Activated CD8-positive, alpha-beta T cell treated with anti-CD3 and anti-CD28 coated beads for 36 hours (primary cell): ENCODE measurements at regions not wholly inside any gene's neighbourhood (a gene's known extent, or its start where the extent isn't known, plus 50 kb on each side); places are given as distances from the start of the nearest gene placed in this dataset.

Experiments used
- ATAC-seq: fragments of 200-7000 bp; cut with Tn5 transposase; one replicate; pipeline ENCODE4 v1.10.0; 2021; ENCODE audit warnings: mild to moderate bottlenecking, moderate library complexity
- CTCF ChIA-PET: fragments of 350-600 bp; sonication (Branson Sonifier 250); formaldehyde crosslinking; loops from one replicate; lab custom pipeline; 2021; ENCODE audit warnings: antibody characterized with exemption; lab: Charles Lee
- POLR2A ChIA-PET: fragments of 350-600 bp; sonication (Branson Sonifier 250); formaldehyde crosslinking; loops from one replicate; lab custom pipeline; 2021; ENCODE audit warnings: antibody characterized with exemption; lab: Charles Lee
- DNase-seq: peaks from one replicate; pipeline ENCODE4 v3.0.0-alpha.2; 2020
- H3K27ac Mint-ChIP-seq: one replicate; pipeline ENCODE4 v1.8.0; 2021; ENCODE audit warnings: mild to moderate bottlenecking, mixed read lengths
- H3K27me3 Mint-ChIP-seq: one replicate; pipeline ENCODE4 v1.8.0; 2021; ENCODE audit warnings: mixed read lengths
- H3K36me3 Mint-ChIP-seq: one replicate; pipeline ENCODE4 v1.8.0; 2021; ENCODE audit warnings: low read depth, mixed read lengths
- H3K4me1 Mint-ChIP-seq: one replicate; pipeline ENCODE4 v1.8.0; 2021; ENCODE audit warnings: low read depth, mixed read lengths
- H3K4me3 Mint-ChIP-seq: one replicate; pipeline ENCODE4 v1.8.0; 2021; ENCODE audit warnings: mild to moderate bottlenecking, moderate library complexity, mixed read lengths
- H3K9me3 Mint-ChIP-seq: one replicate; pipeline ENCODE4 v1.8.0; 2021; ENCODE audit warnings: mixed read lengths
- CTCF ChIP-seq: fragments of 200-600 bp; IDR thresholded peaks from one replicate; pipeline ENCODE4 v1.8.0; 2022; ENCODE audit warnings: antibody characterized with exemption, mild to moderate bottlenecking
- intact Hi-C: fragments of 100-400 bp; cut with micrococcal nuclease; formaldehyde crosslinking; loops from one replicate; pipeline ENCODE4 v1.10.0; 2022

GRCh38 chr12:3375326-3375725 is 115.7 kb upstream of the PRMT8 start:
- Mint-ChIP-seq H3K4me3 (no peak overlapping the region), H3K27ac (no peak overlapping the region), H3K36me3 (no peaks in the 10 kb centered on the region), H3K27me3 (peaks cover 6% of the 10 kb centered on the region), H3K9me3 (no peaks in the 10 kb centered on the region), H3K4me1 (no peaks in the 10 kb centered on the region)
- intact Hi-C loops = no loop called here
- ATAC-seq (no peak), DNase-seq (no peak)
- TF ChIP-seq CTCF = no peak
- POLR2A ChIA-PET = no interaction called here
- CTCF ChIA-PET = no interaction called here

- ChIA-PET CTCF (interaction anchor here (0.9 kb wide), 1 partner anchor 77 kb away, joined by 3 read pairs; no protein-coding TSS in a partner anchor), POLR2A (no interaction called here)
- no peak overlapping the region for H3K4me3 Mint-ChIP-seq
- ATAC-seq (no peak), DNase-seq (no peak)
- H3K9me3 Mint-ChIP-seq = no peaks in the 10 kb centered on the region
- peaks cover 14% of the 10 kb centered on the region for H3K27me3 Mint-ChIP-seq
- no peaks in the 10 kb centered on the region for H3K36me3 Mint-ChIP-seq
- intact Hi-C loops = no loop called here
- no peak overlapping the region for H3K27ac Mint-ChIP-seq
- no peak for TF ChIP-seq CTCF
- H3K4me1 Mint-ChIP-seq = no peaks in the 10 kb centered on the region
Observed at GRCh38 chr12:3376779-3377455, 114.1 kb upstream of the PRMT8 start.

GRCh38 chr12:3378655-3379054 is 112.3 kb upstream of the PRMT8 start:
- Mint-ChIP-seq H3K27ac (no peak overlapping the region), H3K36me3 (no peaks in the 10 kb centered on the region), H3K4me3 (no peak overlapping the region), H3K27me3 (peaks cover 17% of the 10 kb centered on the region), H3K9me3 (no peaks in the 10 kb centered on the region), H3K4me1 (no peaks in the 10 kb centered on the region)
- intact Hi-C loops = no loop called here
- ATAC-seq = no peak
- ChIA-PET CTCF (no interaction called here), POLR2A (no interaction called here)
- no peak for DNase-seq
- TF ChIP-seq CTCF = no peak

GRCh38 chr12:3379079-3379478 is 111.9 kb upstream of the PRMT8 start:
- POLR2A ChIA-PET = no interaction called here
- Mint-ChIP-seq H3K4me3 (no peak overlapping the region), H3K27me3 (peaks cover 18% of the 10 kb centered on the region), H3K36me3 (no peaks in the 10 kb centered on the region), H3K4me1 (no peaks in the 10 kb centered on the region), H3K9me3 (no peaks in the 10 kb centered on the region), H3K27ac (no peak overlapping the region)
- intact Hi-C loops = no loop called here
- CTCF ChIA-PET = no interaction called here
- ATAC-seq (no peak), DNase-seq (no peak)
- TF ChIP-seq CTCF = no peak

- Mint-ChIP-seq H3K4me3 (no peak overlapping the region), H3K27ac (no peak overlapping the region), H3K4me1 (no peaks in the 10 kb centered on the region), H3K36me3 (no peaks in the 10 kb centered on the region), H3K9me3 (no peaks in the 10 kb centered on the region), H3K27me3 (peaks cover 18% of the 10 kb centered on the region)
- no peak for DNase-seq
- CTCF ChIA-PET = no interaction called here
- no peak for ATAC-seq
- intact Hi-C loops = no loop called here
- POLR2A ChIA-PET = no interaction called here
- TF ChIP-seq CTCF = no peak
Observed at GRCh38 chr12:3380200-3381043, 110.6 kb upstream of the PRMT8 start.
